NB4 (cell line): ENCODE measurements at regions not wholly inside any gene's neighbourhood (a gene's known extent, or its start where the extent isn't known, plus 50 kb on each side); places are given as distances from the start of the nearest gene placed in this dataset.

ENCODE experiments used
- CTCF ChIP-seq: IDR thresholded peaks from one replicate; pipeline ENCODE4 v1.5.1; 2012; ENCODE audit warnings: low read depth, low read length
- POLR2A ChIP-seq: IDR thresholded peaks from 2 replicates; pipeline ENCODE4 v1.6.1; 2011; ENCODE audit warnings: mild to moderate bottlenecking; ENCODE audit not compliant: insufficient read length; ENCODE audit errors: extremely low read depth

GRCh38 chr18:35905436-35905835, 67.0 kb upstream of the RMP24 start:
- TF ChIP-seq CTCF, result no peak
- no peak for TF ChIP-seq POLR2A
